ENCODE measurements at regions not wholly inside any gene's neighbourhood (a gene's known extent, or its start where the extent isn't known, plus 50 kb on each side); places are given as distances from the start of the nearest gene placed in this dataset.

GRCh38 chr1:58854576-58854975 is 70.7 kb upstream of the JUN start:
- no peak for TF ChIP-seq REST (IDR thresholded peaks at IDR 0.05; ENCODE audit: insufficient read depth in 1 of 2, low read depth in 2 of 2, low read length in 1 of 2)
- no peak for TF ChIP-seq CTCF (IDR thresholded peaks at IDR 0.05)
